ENCODE measurements at regions not wholly inside any gene's neighbourhood (a gene's known extent, or its start where the extent isn't known, plus 50 kb on each side); places are given as distances from the start of the nearest gene placed in this dataset.

GRCh38 chr10:9602998-9603397, 1414.7 kb upstream of the CELF2 start:
- no peaks in the 10 kb centered on the region for H3K36me3 Mint-ChIP-seq (ENCODE audit: low read depth)
- ChIA-PET CTCF (interaction anchor here (0.7 kb wide), 1 partner anchor 260 kb away, joined by 4 read pairs; no protein-coding TSS in a partner anchor), POLR2A (no interaction called here)
- H3K9me3 Mint-ChIP-seq (ENCODE audit: low read depth), result no peaks in the 10 kb centered on the region
- H3K27ac Mint-ChIP-seq, result no peak overlapping the region
- intact Hi-C loops (cut with DNase I, micrococcal nuclease), result no loop called here
- no peak for ATAC-seq
- H3K4me1 Mint-ChIP-seq, result no peaks in the 10 kb centered on the region
- H3K4me3 Mint-ChIP-seq, result no peak overlapping the region
- peaks cover 15% of the 10 kb centered on the region for H3K27me3 Mint-ChIP-seq
- no peak for DNase-seq

GRCh38 chr10:9603972-9604371, 1413.7 kb upstream of the CELF2 start:
- Mint-ChIP-seq H3K27me3 (peaks cover 16% of the 10 kb centered on the region), H3K4me1 (no peaks in the 10 kb centered on the region), H3K9me3 (ENCODE audit: low read depth) (no peaks in the 10 kb centered on the region), H3K36me3 (ENCODE audit: low read depth) (no peaks in the 10 kb centered on the region), H3K4me3 (no peak overlapping the region), H3K27ac (no peak overlapping the region)
- POLR2A ChIA-PET, result no interaction called here
- ATAC-seq, result no peak
- DNase-seq, result no peak
- intact Hi-C loops (cut with DNase I, micrococcal nuclease), result no loop called here
- CTCF ChIA-PET, result interaction anchor here (0.5 to 0.7 kb wide), 2 partner anchors 167 to 261 kb away, joined by 3 to 4 read pairs; no protein-coding TSS in a partner anchor

- ATAC-seq (no peak), DNase-seq (no peak)
- Mint-ChIP-seq H3K36me3 (ENCODE audit: low read depth) (no peaks in the 10 kb centered on the region), H3K9me3 (ENCODE audit: low read depth) (no peaks in the 10 kb centered on the region), H3K4me1 (no peaks in the 10 kb centered on the region), H3K27ac (no peak overlapping the region), H3K27me3 (peaks cover 16% of the 10 kb centered on the region), H3K4me3 (no peak overlapping the region)
- intact Hi-C loops (cut with DNase I, micrococcal nuclease), result no loop called here
- ChIA-PET POLR2A (no interaction called here), CTCF (no interaction called here)
Measured at GRCh38 chr10:9605231-9605630, 1412.4 kb upstream of the CELF2 start.

GRCh38 chr10:9608602-9609001, 1409.1 kb upstream of the CELF2 start:
- no peak overlapping the region for H3K4me3 Mint-ChIP-seq
- no peak overlapping the region for H3K27ac Mint-ChIP-seq
- intact Hi-C loops (cut with DNase I, micrococcal nuclease), result no loop called here
- H3K27me3 Mint-ChIP-seq, result peaks cover 22% of the 10 kb centered on the region
- DNase-seq, result no peak
- no peaks in the 10 kb centered on the region for H3K36me3 Mint-ChIP-seq (ENCODE audit: low read depth)
- POLR2A ChIA-PET, result no interaction called here
- H3K9me3 Mint-ChIP-seq (ENCODE audit: low read depth), result no peaks in the 10 kb centered on the region
- ATAC-seq, result no peak
- CTCF ChIA-PET, result no interaction called here
- peaks cover 6% of the 10 kb centered on the region for H3K4me1 Mint-ChIP-seq

GRCh38 chr10:9613338-9614075, 1404.2 kb upstream of the CELF2 start:
- Mint-ChIP-seq H3K27me3 (peaks cover 29% of the 10 kb centered on the region), H3K9me3 (ENCODE audit: low read depth) (no peaks in the 10 kb centered on the region), H3K4me1 (peaks cover 9% of the 10 kb centered on the region), H3K36me3 (ENCODE audit: low read depth) (no peaks in the 10 kb centered on the region), H3K4me3 (no peak overlapping the region), H3K27ac (no peak overlapping the region)
- POLR2A ChIA-PET, result no interaction called here
- intact Hi-C loops (cut with DNase I, micrococcal nuclease), result loop anchor here in 1 of 2 experiments (5.0 kb wide), 1 partner anchor 1064 kb away; no protein-coding TSS in a partner anchor
- peak; percentile 3 for DNase-seq
- ATAC-seq, result peak; percentile 76
- CTCF ChIA-PET, result interaction anchor here (0.9 kb wide), 1 partner anchor 11 kb away, joined by 3 read pairs; no protein-coding TSS in a partner anchor

- no peak overlapping the region for H3K27ac Mint-ChIP-seq
- H3K9me3 Mint-ChIP-seq (ENCODE audit: low read depth), result peaks cover 3% of the 10 kb centered on the region
- no peaks in the 10 kb centered on the region for H3K36me3 Mint-ChIP-seq (ENCODE audit: low read depth)
- no peak overlapping the region for H3K4me3 Mint-ChIP-seq
- DNase-seq (no peak), ATAC-seq (no peak)
- ChIA-PET CTCF (interaction anchor here (0.6 kb wide), 1 partner anchor 16 kb away, joined by 4 read pairs; no protein-coding TSS in a partner anchor), POLR2A (no interaction called here)
- H3K4me1 Mint-ChIP-seq, result peaks cover 9% of the 10 kb centered on the region
- intact Hi-C loops (cut with DNase I, micrococcal nuclease), result no loop called here
- peaks cover 32% of the 10 kb centered on the region for H3K27me3 Mint-ChIP-seq
Measured at GRCh38 chr10:9615189-9615588, 1402.5 kb upstream of the CELF2 start.

- POLR2A ChIA-PET, result no interaction called here
- intact Hi-C loops (cut with DNase I, micrococcal nuclease), result no loop called here
- H3K36me3 Mint-ChIP-seq (ENCODE audit: low read depth), result no peaks in the 10 kb centered on the region
- H3K4me3 Mint-ChIP-seq, result no peak overlapping the region
- peaks cover 3% of the 10 kb centered on the region for H3K9me3 Mint-ChIP-seq (ENCODE audit: low read depth)
- no peak overlapping the region for H3K27ac Mint-ChIP-seq
- H3K27me3 Mint-ChIP-seq, result peaks cover 8% of the 10 kb centered on the region
- no peak for ATAC-seq
- no peak for DNase-seq
- no peaks in the 10 kb centered on the region for H3K4me1 Mint-ChIP-seq
- CTCF ChIA-PET, result no interaction called here
Measured at GRCh38 chr10:9621216-9621615, 1396.5 kb upstream of the CELF2 start.

GRCh38 chr10:9625304-9625703, 1392.4 kb upstream of the CELF2 start:
- H3K9me3 Mint-ChIP-seq (ENCODE audit: low read depth), result no peaks in the 10 kb centered on the region
- no peaks in the 10 kb centered on the region for H3K4me1 Mint-ChIP-seq
- H3K4me3 Mint-ChIP-seq, result no peak overlapping the region
- CTCF ChIA-PET, result interaction anchor here (1.3 kb wide), 1 partner anchor 12 kb away, joined by 3 read pairs; no protein-coding TSS in a partner anchor
- peaks cover 5% of the 10 kb centered on the region for H3K27me3 Mint-ChIP-seq
- POLR2A ChIA-PET, result no interaction called here
- ATAC-seq, result no peak
- no peak for DNase-seq
- intact Hi-C loops (cut with DNase I, micrococcal nuclease), result no loop called here
- no peak overlapping the region for H3K27ac Mint-ChIP-seq
- no peaks in the 10 kb centered on the region for H3K36me3 Mint-ChIP-seq (ENCODE audit: low read depth)

- H3K9me3 Mint-ChIP-seq (ENCODE audit: low read depth), result no peaks in the 10 kb centered on the region
- ChIA-PET CTCF (no interaction called here), POLR2A (no interaction called here)
- H3K27ac Mint-ChIP-seq, result no peak overlapping the region
- no peak for DNase-seq
- no peaks in the 10 kb centered on the region for H3K36me3 Mint-ChIP-seq (ENCODE audit: low read depth)
- intact Hi-C loops (cut with DNase I, micrococcal nuclease), result no loop called here
- ATAC-seq, result no peak
- H3K27me3 Mint-ChIP-seq, result peaks cover 4% of the 10 kb centered on the region
- H3K4me3 Mint-ChIP-seq, result no peak overlapping the region
- H3K4me1 Mint-ChIP-seq, result no peaks in the 10 kb centered on the region
Measured at GRCh38 chr10:9634466-9634865, 1383.2 kb upstream of the CELF2 start.

GRCh38 chr10:9635691-9636090, 1382.0 kb upstream of the CELF2 start:
- no peak for DNase-seq
- intact Hi-C loops (cut with DNase I, micrococcal nuclease), result no loop called here
- Mint-ChIP-seq H3K27me3 (peaks cover 4% of the 10 kb centered on the region), H3K9me3 (ENCODE audit: low read depth) (no peaks in the 10 kb centered on the region), H3K36me3 (ENCODE audit: low read depth) (no peaks in the 10 kb centered on the region), H3K4me3 (no peak overlapping the region), H3K4me1 (no peaks in the 10 kb centered on the region), H3K27ac (no peak overlapping the region)
- ChIA-PET POLR2A (no interaction called here), CTCF (no interaction called here)
- ATAC-seq, result no peak

- no peak for ATAC-seq
Measured at GRCh38 chr10:9636216-9636615, 1381.5 kb upstream of the CELF2 start.

GRCh38 chr10:9643782-9644181, 1373.9 kb upstream of the CELF2 start:
- DNase-seq (no peak), ATAC-seq (no peak)
- POLR2A ChIA-PET, result no interaction called here
- Mint-ChIP-seq H3K36me3 (ENCODE audit: low read depth) (no peaks in the 10 kb centered on the region), H3K4me3 (no peak overlapping the region), H3K27ac (no peak overlapping the region), H3K9me3 (ENCODE audit: low read depth) (peaks cover 12% of the 10 kb centered on the region), H3K4me1 (no peaks in the 10 kb centered on the region), H3K27me3 (peaks cover 6% of the 10 kb centered on the region)
- CTCF ChIA-PET, result no interaction called here
- intact Hi-C loops (cut with DNase I, micrococcal nuclease), result no loop called here

More at GRCh38 chr10:9636216-9636615, 1381.5 kb upstream of the CELF2 start:
- no peaks in the 10 kb centered on the region for H3K9me3 Mint-ChIP-seq (ENCODE audit: low read depth)
- H3K4me3 Mint-ChIP-seq, result no peak overlapping the region
- DNase-seq, result no peak
- POLR2A ChIA-PET, result no interaction called here
- CTCF ChIA-PET, result no interaction called here
- intact Hi-C loops (cut with DNase I, micrococcal nuclease), result no loop called here
- peaks cover 4% of the 10 kb centered on the region for H3K27me3 Mint-ChIP-seq
- no peak overlapping the region for H3K27ac Mint-ChIP-seq
- no peaks in the 10 kb centered on the region for H3K4me1 Mint-ChIP-seq
- H3K36me3 Mint-ChIP-seq (ENCODE audit: low read depth), result no peaks in the 10 kb centered on the region
